A673 (cell line): ENCODE measurements at regions not wholly inside any gene's neighbourhood (a gene's known extent, or its start where the extent isn't known, plus 50 kb on each side); places are given as distances from the start of the nearest gene placed in this dataset.

Experiments
- BruUV-seq: library from RNA; stranded (reverse); fragments of 400-500 nt; replicated peaks from 2 replicates; lab custom pipeline; 2021; lab: Mats Ljungman, UMichigan
- CTCF ChIA-PET: fragments of 300-600 bp; sonication (Branson Sonifier 250); formaldehyde crosslinking; loops from one replicate; lab custom pipeline; 2022; ENCODE audit warnings: antibody characterized with exemption; lab: Charles Lee
- POLR2A ChIA-PET: fragments of 300-600 bp; sonication (Branson Sonifier 250); formaldehyde crosslinking; loops from one replicate; lab custom pipeline; 2022; ENCODE audit warnings: antibody characterized with exemption; ENCODE audit not compliant: low non-redundant PET; lab: Charles Lee
- DNase-seq: peaks from one replicate; pipeline ENCODE4 v3.0.0-alpha.2; 2015; ENCODE audit warnings: low spot score
- H3K27ac ChIP-seq: fragments of 200-600 bp; sonication (generic); 2 replicates; pipeline ENCODE4 v1.5.1; 2016; ENCODE audit warnings: mixed run types, low read depth, mild to moderate bottlenecking, mixed read lengths, antibody characterized with exemption, low read length; ENCODE audit not compliant: poor library complexity, severe bottlenecking
- H3K27me3 ChIP-seq: fragments of 200-600 bp; sonication (generic); replicated peaks from 2 replicates; pipeline ENCODE4 v1.6.1; 2017; ENCODE audit warnings: mixed run types, low read depth, mild to moderate bottlenecking, mixed read lengths, antibody characterized with exemption, low read length; ENCODE audit not compliant: insufficient read depth, poor library complexity
- H3K36me3 ChIP-seq: fragments of 200-600 bp; sonication (generic); 2 replicates; pipeline ENCODE4 v1.6.1; 2016; ENCODE audit warnings: mixed run types, mild to moderate bottlenecking, mixed read lengths, antibody characterized with exemption, low read length; ENCODE audit not compliant: insufficient read depth, poor library complexity, severe bottlenecking
- H3K4me1 ChIP-seq: fragments of 200-600 bp; sonication (generic); 2 replicates; pipeline ENCODE4 v1.6.1; 2017; ENCODE audit warnings: mixed run types, mild to moderate bottlenecking, mixed read lengths, antibody characterized with exemption, low read length; ENCODE audit not compliant: insufficient read depth, poor library complexity, severe bottlenecking
- H3K4me3 ChIP-seq: fragments of 200-600 bp; sonication (generic); 2 replicates; pipeline ENCODE4 v1.5.1; 2016; ENCODE audit warnings: low read depth, mixed run types, mild to moderate bottlenecking, mixed read lengths, low read length; ENCODE audit not compliant: poor library complexity, severe bottlenecking
- H3K9me3 ChIP-seq: fragments of 200-600 bp; sonication (generic); 2 replicates; pipeline ENCODE4 v1.6.1; 2016; ENCODE audit warnings: mixed run types, low read depth, mild to moderate bottlenecking, mixed read lengths, antibody characterized with exemption, low read length; ENCODE audit not compliant: poor library complexity, severe bottlenecking
- EZH2 ChIP-seq: fragments of 200-600 bp; sonication (generic); IDR thresholded peaks from 2 replicates; pipeline ENCODE4 v1.6.1; 2017; ENCODE audit warnings: borderline replicate concordance, low read depth, mild to moderate bottlenecking, mixed read lengths, antibody characterized with exemption, low read length; ENCODE audit not compliant: poor library complexity, severe bottlenecking
- intact Hi-C: fragments of 100-400 bp; cut with micrococcal nuclease; formaldehyde crosslinking; loops from one replicate; pipeline ENCODE4 v1.10.0; 2022; ENCODE audit not compliant: unreplicated experiment
- TF ChIP-seq, protein P1 (sequence below): fragments of 300-800, 200-600 bp; sonication (generic); conservative IDR thresholded peaks from 2 replicates; pipeline ENCODE4 v1.5.1; 2017; ENCODE audit warnings: low read depth, mild to moderate bottlenecking, antibody characterized with exemption, low read length, moderate library complexity, mixed read lengths

- ChIA-PET POLR2A (no interaction called here), CTCF (no interaction called here)
- Histone ChIP-seq H3K27ac (no peak overlapping the region), H3K4me3 (no peak overlapping the region), H3K4me1 (no peaks in the 10 kb centered on the region), H3K9me3 (no peaks in the 10 kb centered on the region), H3K36me3 (no peaks in the 10 kb centered on the region), H3K27me3 (no peaks in the 10 kb centered on the region)
- no TSS peak for BruUV-seq
- intact Hi-C loops, result no loop called here
- no peak for DNase-seq
- no peak for TF ChIP-seq EZH2
- TF ChIP-seq, protein P1, sequence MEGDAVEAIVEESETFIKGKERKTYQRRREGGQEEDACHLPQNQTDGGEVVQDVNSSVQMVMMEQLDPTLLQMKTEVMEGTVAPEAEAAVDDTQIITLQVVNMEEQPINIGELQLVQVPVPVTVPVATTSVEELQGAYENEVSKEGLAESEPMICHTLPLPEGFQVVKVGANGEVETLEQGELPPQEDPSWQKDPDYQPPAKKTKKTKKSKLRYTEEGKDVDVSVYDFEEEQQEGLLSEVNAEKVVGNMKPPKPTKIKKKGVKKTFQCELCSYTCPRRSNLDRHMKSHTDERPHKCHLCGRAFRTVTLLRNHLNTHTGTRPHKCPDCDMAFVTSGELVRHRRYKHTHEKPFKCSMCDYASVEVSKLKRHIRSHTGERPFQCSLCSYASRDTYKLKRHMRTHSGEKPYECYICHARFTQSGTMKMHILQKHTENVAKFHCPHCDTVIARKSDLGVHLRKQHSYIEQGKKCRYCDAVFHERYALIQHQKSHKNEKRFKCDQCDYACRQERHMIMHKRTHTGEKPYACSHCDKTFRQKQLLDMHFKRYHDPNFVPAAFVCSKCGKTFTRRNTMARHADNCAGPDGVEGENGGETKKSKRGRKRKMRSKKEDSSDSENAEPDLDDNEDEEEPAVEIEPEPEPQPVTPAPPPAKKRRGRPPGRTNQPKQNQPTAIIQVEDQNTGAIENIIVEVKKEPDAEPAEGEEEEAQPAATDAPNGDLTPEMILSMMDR, result no peak
These were observed 499.4 kb upstream of the AKR1E2 start for GRCh38 chr10:4326647-4327046.

DNA sequence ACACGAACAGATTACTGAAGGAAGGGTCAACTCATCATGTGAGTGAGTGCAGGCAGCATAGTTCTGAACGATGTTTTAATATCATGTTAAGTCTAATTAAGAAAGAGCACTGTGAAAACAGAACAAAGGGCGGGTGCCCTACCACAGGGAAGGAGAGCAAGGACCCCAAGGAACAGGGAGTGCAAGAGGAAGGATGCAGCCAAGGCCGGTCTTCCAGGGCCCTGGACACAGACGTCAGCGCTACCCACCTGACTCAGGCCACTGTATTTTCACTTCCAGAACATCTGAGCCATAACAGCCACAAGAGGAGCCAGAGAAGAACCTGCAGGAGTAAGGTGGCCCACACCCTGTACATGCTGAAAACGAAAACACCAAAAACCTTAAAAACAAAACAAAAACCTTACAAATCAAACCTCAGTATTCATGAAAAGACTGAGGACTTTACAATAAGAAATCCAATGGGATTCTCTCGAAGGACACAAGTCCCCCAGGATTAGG is 506.1 kb upstream of the AKR1E2 start:
- ChIA-PET POLR2A (no interaction called here), CTCF (no interaction called here)
- intact Hi-C loops, result no loop called here
- H3K9me3 ChIP-seq, result no peaks in the 10 kb centered on the region
- no peaks in the 10 kb centered on the region for H3K36me3 ChIP-seq
- H3K4me1 ChIP-seq, result no peaks in the 10 kb centered on the region
- no peak for DNase-seq
- H3K27me3 ChIP-seq, result no peaks in the 10 kb centered on the region
- no peak overlapping the region for H3K4me3 ChIP-seq
- BruUV-seq, result no TSS peak
- H3K27ac ChIP-seq, result no peak overlapping the region
- no peak for TF ChIP-seq EZH2
- TF ChIP-seq, protein P1, result no peak

- POLR2A ChIA-PET, result no interaction called here
- Histone ChIP-seq H3K4me1 (no peaks in the 10 kb centered on the region), H3K36me3 (no peaks in the 10 kb centered on the region), H3K4me3 (no peak overlapping the region), H3K27ac (no peak overlapping the region), H3K9me3 (no peaks in the 10 kb centered on the region), H3K27me3 (no peaks in the 10 kb centered on the region)
- TF ChIP-seq EZH2, result no peak
- TF ChIP-seq, protein P1, result no peak
- no peak for DNase-seq
- BruUV-seq, result no TSS peak
- intact Hi-C loops, result no loop called here
- CTCF ChIA-PET, result no interaction called here
These were observed 509.7 kb upstream of the AKR1E2 start for GRCh38 chr10:4316161-4316810.
